Fibroblast of lung (primary cell): ENCODE measurements at regions not wholly inside any gene's neighbourhood (a gene's known extent, or its start where the extent isn't known, plus 50 kb on each side); places are given as distances from the start of the nearest gene placed in this dataset.

Source experiments
- CTCF ChIP-seq, 2 donors: IDR thresholded peaks in 1 of 2; conservative IDR thresholded peaks in 1 of 2; 1 replicate in 1 of 2; 2 replicates in 1 of 2; pipeline ENCODE4 v1.5.1; 2011 to 2012; ENCODE audit warnings: low read length in 2 of 2, control low read depth in 1 of 2, inconsistent platforms in 1 of 2, low read depth in 1 of 2, mild to moderate bottlenecking in 1 of 2
- EZH2 ChIP-seq: IDR thresholded peaks from 2 replicates; pipeline ENCODE4 v1.5.1; 2012; ENCODE audit warnings: low read length, control low read depth, mild to moderate bottlenecking; ENCODE audit errors: missing control alignments

GRCh38 chr6:66127061-66127460 is 420.0 kb upstream of the EYS start:
- no peak for TF ChIP-seq CTCF (conservative IDR thresholded peaks at IDR 0.05 in 1 of 2, IDR thresholded peaks at IDR 0.05 in 1 of 2; ENCODE audit: low read depth in 1 of 2, low read length in 2 of 2)
- no peak for TF ChIP-seq EZH2
